ENCODE measurements at regions not wholly inside any gene's neighbourhood (a gene's known extent, or its start where the extent isn't known, plus 50 kb on each side); places are given as distances from the start of the nearest gene placed in this dataset.

DNA sequence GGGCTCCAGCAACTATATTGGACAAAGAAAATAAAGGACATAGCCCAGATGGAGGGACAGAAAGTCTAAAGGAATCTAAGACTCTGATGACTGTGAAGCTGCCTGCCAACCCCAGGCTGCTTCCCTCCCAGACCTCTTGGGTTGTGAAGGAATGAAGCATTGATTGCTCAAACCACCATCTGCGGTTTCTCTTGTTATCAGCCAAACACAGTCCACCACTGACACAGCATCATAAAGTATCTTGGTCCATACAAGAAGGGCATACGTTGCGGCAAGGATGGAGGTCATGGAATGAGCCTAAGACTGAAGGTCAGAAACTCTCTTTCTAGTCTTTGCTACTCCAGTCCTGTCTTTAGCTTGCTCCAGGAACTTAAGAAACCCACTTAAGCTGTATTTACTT lies 58.5 kb upstream of the PLXNC1 start (continued):
- TF ChIP-seq, protein P1, sequence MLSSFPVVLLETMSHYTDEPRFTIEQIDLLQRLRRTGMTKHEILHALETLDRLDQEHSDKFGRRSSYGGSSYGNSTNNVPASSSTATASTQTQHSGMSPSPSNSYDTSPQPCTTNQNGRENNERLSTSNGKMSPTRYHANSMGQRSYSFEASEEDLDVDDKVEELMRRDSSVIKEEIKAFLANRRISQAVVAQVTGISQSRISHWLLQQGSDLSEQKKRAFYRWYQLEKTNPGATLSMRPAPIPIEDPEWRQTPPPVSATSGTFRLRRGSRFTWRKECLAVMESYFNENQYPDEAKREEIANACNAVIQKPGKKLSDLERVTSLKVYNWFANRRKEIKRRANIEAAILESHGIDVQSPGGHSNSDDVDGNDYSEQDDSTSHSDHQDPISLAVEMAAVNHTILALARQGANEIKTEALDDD (IDR thresholded peaks at IDR 0.05): no peak
- TF ChIP-seq ZNF274 (IDR thresholded peaks at IDR 0.05; ENCODE audit: borderline replicate concordance, low read depth, low read length) (no peak), ZNF408 (CRISPR knock-in tag; IDR thresholded peaks at IDR 0.05; ENCODE audit: low read depth) (no peak), ADNP (tag; IDR thresholded peaks at IDR 0.05) (no peak), CAMTA2 (CRISPR knock-in tag; conservative IDR thresholded peaks at IDR 0.05) (no peak), WHSC1 (IDR thresholded peaks at IDR 0.05; ENCODE audit: low read length) (no peak), POLR3G (IDR thresholded peaks at IDR 0.05; ENCODE audit: extremely low read depth, insufficient read length, insufficient replicate concordance) (no peak), ZNF717 (CRISPR knock-in tag; IDR thresholded peaks at IDR 0.05) (no peak), ZNF644 (tag; IDR thresholded peaks at IDR 0.05; ENCODE audit: low read depth) (no peak), MAFK (IDR thresholded peaks at IDR 0.05; ENCODE audit: low read length) (0 out of 2 replicates have a peak, but pooled peaks have one; percentile 52), IRF2 (CRISPR knock-in tag; IDR thresholded peaks at IDR 0.05) (no peak), HLTF (IDR thresholded peaks at IDR 0.05) (no peak), DPF2 (IDR thresholded peaks at IDR 0.05) (peak; percentile 78), SIN3B (IDR thresholded peaks at IDR 0.05; ENCODE audit: low read depth) (no peak), FOXJ2 (tag; IDR thresholded peaks at IDR 0.05) (no peak)
- TF ChIP-seq, protein P2, sequence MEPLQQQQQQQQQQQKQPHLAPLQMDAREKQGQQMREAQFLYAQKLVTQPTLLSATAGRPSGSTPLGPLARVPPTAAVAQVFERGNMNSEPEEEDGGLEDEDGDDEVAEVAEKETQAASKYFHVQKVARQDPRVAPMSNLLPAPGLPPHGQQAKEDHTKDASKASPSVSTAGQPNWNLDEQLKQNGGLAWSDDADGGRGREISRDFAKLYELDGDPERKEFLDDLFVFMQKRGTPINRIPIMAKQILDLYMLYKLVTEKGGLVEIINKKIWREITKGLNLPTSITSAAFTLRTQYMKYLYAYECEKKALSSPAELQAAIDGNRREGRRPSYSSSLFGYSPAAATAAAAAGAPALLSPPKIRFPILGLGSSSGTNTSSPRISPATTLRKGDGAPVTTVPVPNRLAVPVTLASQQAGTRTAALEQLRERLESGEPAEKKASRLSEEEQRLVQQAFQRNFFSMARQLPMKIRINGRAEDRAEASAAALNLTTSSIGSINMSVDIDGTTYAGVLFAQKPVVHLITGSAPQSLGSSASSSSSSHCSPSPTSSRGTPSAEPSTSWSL (CRISPR knock-in tag; IDR thresholded peaks at IDR 0.05; ENCODE audit: borderline replicate concordance): no peak
- TF ChIP-seq, protein P3, sequence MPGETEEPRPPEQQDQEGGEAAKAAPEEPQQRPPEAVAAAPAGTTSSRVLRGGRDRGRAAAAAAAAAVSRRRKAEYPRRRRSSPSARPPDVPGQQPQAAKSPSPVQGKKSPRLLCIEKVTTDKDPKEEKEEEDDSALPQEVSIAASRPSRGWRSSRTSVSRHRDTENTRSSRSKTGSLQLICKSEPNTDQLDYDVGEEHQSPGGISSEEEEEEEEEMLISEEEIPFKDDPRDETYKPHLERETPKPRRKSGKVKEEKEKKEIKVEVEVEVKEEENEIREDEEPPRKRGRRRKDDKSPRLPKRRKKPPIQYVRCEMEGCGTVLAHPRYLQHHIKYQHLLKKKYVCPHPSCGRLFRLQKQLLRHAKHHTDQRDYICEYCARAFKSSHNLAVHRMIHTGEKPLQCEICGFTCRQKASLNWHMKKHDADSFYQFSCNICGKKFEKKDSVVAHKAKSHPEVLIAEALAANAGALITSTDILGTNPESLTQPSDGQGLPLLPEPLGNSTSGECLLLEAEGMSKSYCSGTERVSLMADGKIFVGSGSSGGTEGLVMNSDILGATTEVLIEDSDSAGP (CRISPR knock-in tag; IDR thresholded peaks at IDR 0.05): no peak
- TF ChIP-seq, protein P4, sequence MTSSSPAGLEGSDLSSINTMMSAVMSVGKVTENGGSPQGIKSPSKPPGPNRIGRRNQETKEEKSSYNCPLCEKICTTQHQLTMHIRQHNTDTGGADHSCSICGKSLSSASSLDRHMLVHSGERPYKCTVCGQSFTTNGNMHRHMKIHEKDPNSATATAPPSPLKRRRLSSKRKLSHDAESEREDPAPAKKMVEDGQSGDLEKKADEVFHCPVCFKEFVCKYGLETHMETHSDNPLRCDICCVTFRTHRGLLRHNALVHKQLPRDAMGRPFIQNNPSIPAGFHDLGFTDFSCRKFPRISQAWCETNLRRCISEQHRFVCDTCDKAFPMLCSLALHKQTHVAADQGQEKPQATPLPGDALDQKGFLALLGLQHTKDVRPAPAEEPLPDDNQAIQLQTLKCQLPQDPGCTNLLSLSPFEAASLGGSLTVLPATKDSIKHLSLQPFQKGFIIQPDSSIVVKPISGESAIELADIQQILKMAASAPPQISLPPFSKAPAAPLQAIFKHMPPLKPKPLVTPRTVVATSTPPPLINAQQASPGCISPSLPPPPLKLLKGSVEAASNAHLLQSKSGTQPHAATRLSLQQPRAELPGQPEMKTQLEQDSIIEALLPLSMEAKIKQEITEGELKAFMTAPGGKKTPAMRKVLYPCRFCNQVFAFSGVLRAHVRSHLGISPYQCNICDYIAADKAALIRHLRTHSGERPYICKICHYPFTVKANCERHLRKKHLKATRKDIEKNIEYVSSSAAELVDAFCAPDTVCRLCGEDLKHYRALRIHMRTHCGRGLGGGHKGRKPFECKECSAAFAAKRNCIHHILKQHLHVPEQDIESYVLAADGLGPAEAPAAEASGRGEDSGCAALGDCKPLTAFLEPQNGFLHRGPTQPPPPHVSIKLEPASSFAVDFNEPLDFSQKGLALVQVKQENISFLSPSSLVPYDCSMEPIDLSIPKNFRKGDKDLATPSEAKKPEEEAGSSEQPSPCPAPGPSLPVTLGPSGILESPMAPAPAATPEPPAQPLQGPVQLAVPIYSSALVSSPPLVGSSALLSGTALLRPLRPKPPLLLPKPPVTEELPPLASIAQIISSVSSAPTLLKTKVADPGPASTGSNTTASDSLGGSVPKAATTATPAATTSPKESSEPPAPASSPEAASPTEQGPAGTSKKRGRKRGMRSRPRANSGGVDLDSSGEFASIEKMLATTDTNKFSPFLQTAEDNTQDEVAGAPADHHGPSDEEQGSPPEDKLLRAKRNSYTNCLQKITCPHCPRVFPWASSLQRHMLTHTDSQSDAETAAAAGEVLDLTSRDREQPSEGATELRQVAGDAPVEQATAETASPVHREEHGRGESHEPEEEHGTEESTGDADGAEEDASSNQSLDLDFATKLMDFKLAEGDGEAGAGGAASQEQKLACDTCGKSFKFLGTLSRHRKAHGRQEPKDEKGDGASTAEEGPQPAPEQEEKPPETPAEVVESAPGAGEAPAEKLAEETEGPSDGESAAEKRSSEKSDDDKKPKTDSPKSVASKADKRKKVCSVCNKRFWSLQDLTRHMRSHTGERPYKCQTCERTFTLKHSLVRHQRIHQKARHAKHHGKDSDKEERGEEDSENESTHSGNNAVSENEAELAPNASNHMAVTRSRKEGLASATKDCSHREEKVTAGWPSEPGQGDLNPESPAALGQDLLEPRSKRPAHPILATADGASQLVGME (CRISPR knock-in tag; IDR thresholded peaks at IDR 0.05): peak; percentile 88; the same call in 1 of the 2 replicates

Measured in K562 (cell line).